PC-3 (cell line): ENCODE measurements at regions not wholly inside any gene's neighbourhood (a gene's known extent, or its start where the extent isn't known, plus 50 kb on each side); places are given as distances from the start of the nearest gene placed in this dataset.

Experiments used
- ATAC-seq: fragments of 200-7000 bp; cut with Tn5 transposase; 2 replicates; pipeline ENCODE4 v1.9.1; 2020; ENCODE audit warnings: mild to moderate bottlenecking, moderate library complexity
- BruUV-seq: library from RNA; stranded (reverse); fragments of 400-500 nt; replicated peaks from 2 replicates; lab custom pipeline; 2021; lab: Mats Ljungman, UMichigan
- CTCF ChIA-PET: fragments of 300-600 bp; sonication (Branson Sonifier 250); formaldehyde crosslinking; loops from one replicate; lab custom pipeline; 2022; ENCODE audit warnings: antibody characterized with exemption; lab: Charles Lee
- POLR2A ChIA-PET: fragments of 300-600 bp; sonication (Branson Sonifier 250); formaldehyde crosslinking; loops from one replicate; lab custom pipeline; 2022; ENCODE audit warnings: antibody characterized with exemption; ENCODE audit not compliant: unreplicated experiment; lab: Charles Lee
- DNase-seq: peaks from one replicate; pipeline ENCODE4 v3.0.0-alpha.2; 2015
- H2AFZ ChIP-seq: fragments of 300-600 bp; sonication (generic); 2 replicates; pipeline ENCODE4 v1.6.0; 2016; ENCODE audit warnings: antibody characterized with exemption, low read length
- H3F3A ChIP-seq: fragments of 300-600 bp; sonication (generic); one replicate; pipeline ENCODE4 v1.6.0; 2017; ENCODE audit warnings: antibody characterized with exemption, low read length, control low read depth, mild to moderate bottlenecking; ENCODE audit not compliant: unreplicated experiment
- H3K27ac ChIP-seq: fragments of 300-600 bp; sonication (generic); 2 replicates; pipeline ENCODE4 v1.5.1; 2016; ENCODE audit warnings: mild to moderate bottlenecking, low read length
- H3K27me3 ChIP-seq: fragments of 300-600 bp; sonication (generic); 2 replicates; pipeline ENCODE4 v1.6.1; 2016; ENCODE audit warnings: low read length, mixed read lengths
- H3K36me3 ChIP-seq: fragments of 300-600 bp; sonication (generic); 2 replicates; pipeline ENCODE4 v1.6.1; 2016; ENCODE audit warnings: low read depth, mixed run types, low read length, mixed read lengths
- H3K4me1 ChIP-seq: fragments of 300-600 bp; sonication (generic); 2 replicates; pipeline ENCODE4 v1.5.1; 2016; ENCODE audit warnings: low read length; ENCODE audit not compliant: insufficient read depth
- H3K4me2 ChIP-seq: fragments of 300-600 bp; sonication (generic); 2 replicates; pipeline ENCODE4 v1.6.0; 2016; ENCODE audit warnings: low read length
- H3K4me3 ChIP-seq: fragments of 300-600 bp; sonication (generic); 2 replicates; pipeline ENCODE4 v1.5.1; 2016; ENCODE audit warnings: mild to moderate bottlenecking, low read length, mixed read lengths
- H3K79me2 ChIP-seq: fragments of 300-600 bp; sonication (generic); 2 replicates; pipeline ENCODE4 v1.6.1; 2017; ENCODE audit warnings: low read length, mixed read lengths
- H3K9ac ChIP-seq: fragments of 300-600 bp; sonication (generic); 2 replicates; pipeline ENCODE4 v1.6.0; 2016; ENCODE audit warnings: mild to moderate bottlenecking, low read length
- H3K9me2 ChIP-seq: fragments of 300-600 bp; sonication (generic); replicated peaks from 2 replicates; pipeline ENCODE4 v1.6.1; 2016; ENCODE audit warnings: mixed run types, low read length, mixed read lengths
- H3K9me3 ChIP-seq: fragments of 300-600 bp; sonication (generic); 2 replicates; pipeline ENCODE4 v1.6.1; 2016; ENCODE audit warnings: low read length, mixed read lengths
- H4K20me1 ChIP-seq: fragments of 300-600 bp; sonication (generic); 2 replicates; pipeline ENCODE4 v1.6.1; 2016; ENCODE audit warnings: low read length, mixed read lengths
- EZH2 ChIP-seq: fragments of 300-600 bp; sonication (generic); IDR thresholded peaks from one replicate; pipeline ENCODE4 v1.6.1; 2017; ENCODE audit warnings: antibody characterized with exemption, mild to moderate bottlenecking, low read length; ENCODE audit not compliant: unreplicated experiment
- EZH2phosphoT487 ChIP-seq: fragments of 300-600 bp; sonication (generic); IDR thresholded peaks from 2 replicates; pipeline ENCODE4 v1.6.1; 2018; ENCODE audit warnings: mild to moderate bottlenecking, antibody characterized with exemption, low read length, borderline replicate concordance
- intact Hi-C: fragments of 100-400 bp; cut with micrococcal nuclease; formaldehyde crosslinking; loops from 2 replicates; pipeline ENCODE4 v1.9.0; 2023
- TF ChIP-seq, protein P1 (sequence below): fragments of 300-600 bp; sonication (generic); conservative IDR thresholded peaks from 2 replicates; pipeline ENCODE4 v1.5.1; 2017; ENCODE audit warnings: antibody characterized with exemption, low read depth, mild to moderate bottlenecking, low read length

DNA sequence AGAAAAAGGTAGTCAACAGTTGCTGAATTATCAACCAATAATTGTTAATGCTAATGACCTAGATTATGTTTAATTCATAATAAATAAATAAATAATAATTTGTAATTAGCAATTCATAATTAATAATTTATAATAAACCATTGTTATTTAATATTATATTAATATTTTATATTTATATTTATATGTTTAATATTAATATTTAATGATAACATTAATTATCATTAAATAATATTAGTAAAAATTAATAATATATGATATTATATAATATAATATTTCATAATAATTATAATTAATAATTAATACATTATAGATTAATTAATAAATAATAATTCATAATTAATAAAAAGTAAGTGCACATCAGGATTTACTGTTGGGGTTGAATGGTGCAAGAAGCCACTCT, 389.4 kb upstream of the RGPD4 start:
- no peaks in the 10 kb centered on the region for H3F3A ChIP-seq
- no peaks in the 10 kb centered on the region for H3K9me3 ChIP-seq
- H3K4me2 ChIP-seq = no peak overlapping the region
- DNase-seq = no peak
- no peak for ATAC-seq
- H3K9ac ChIP-seq = no peak overlapping the region
- no TSS peak for BruUV-seq
- no peaks in the 10 kb centered on the region for H3K36me3 ChIP-seq
- H3K9me2 ChIP-seq = no peaks in the 10 kb centered on the region
- H3K4me3 ChIP-seq = no peak overlapping the region
- TF ChIP-seq EZH2 (no peak), EZH2phosphoT487 (no peak)
- TF ChIP-seq, protein P1, sequence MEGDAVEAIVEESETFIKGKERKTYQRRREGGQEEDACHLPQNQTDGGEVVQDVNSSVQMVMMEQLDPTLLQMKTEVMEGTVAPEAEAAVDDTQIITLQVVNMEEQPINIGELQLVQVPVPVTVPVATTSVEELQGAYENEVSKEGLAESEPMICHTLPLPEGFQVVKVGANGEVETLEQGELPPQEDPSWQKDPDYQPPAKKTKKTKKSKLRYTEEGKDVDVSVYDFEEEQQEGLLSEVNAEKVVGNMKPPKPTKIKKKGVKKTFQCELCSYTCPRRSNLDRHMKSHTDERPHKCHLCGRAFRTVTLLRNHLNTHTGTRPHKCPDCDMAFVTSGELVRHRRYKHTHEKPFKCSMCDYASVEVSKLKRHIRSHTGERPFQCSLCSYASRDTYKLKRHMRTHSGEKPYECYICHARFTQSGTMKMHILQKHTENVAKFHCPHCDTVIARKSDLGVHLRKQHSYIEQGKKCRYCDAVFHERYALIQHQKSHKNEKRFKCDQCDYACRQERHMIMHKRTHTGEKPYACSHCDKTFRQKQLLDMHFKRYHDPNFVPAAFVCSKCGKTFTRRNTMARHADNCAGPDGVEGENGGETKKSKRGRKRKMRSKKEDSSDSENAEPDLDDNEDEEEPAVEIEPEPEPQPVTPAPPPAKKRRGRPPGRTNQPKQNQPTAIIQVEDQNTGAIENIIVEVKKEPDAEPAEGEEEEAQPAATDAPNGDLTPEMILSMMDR = no peak
- H4K20me1 ChIP-seq = no peaks in the 10 kb centered on the region
- ChIA-PET POLR2A (no interaction called here), CTCF (no interaction called here)
- H3K27ac ChIP-seq = no peak overlapping the region
- peaks cover 63% of the 10 kb centered on the region for H3K27me3 ChIP-seq
- intact Hi-C loops = no loop called here
- H2AFZ ChIP-seq = no peak overlapping the region
- no peaks in the 10 kb centered on the region for H3K4me1 ChIP-seq
- no peaks in the 10 kb centered on the region for H3K79me2 ChIP-seq

DNA sequence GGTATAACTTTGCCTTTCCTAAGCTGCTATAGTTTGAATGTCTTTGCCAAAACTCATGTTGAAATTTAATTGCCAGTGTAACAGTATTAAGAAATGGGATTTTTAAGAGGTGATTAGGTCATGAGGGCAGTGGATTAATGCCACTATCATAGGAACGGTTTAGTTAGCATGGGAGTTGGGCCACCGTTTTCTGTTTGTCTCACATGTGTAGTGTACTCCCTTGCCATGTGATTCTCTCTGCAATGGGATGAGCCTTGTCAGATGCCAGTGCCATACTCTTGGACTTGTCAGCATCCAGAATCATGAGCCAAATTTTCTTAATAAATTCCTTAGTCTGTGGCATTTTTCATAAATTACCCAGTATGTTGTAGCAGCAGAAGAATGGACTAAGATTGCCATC, 388.9 kb upstream of the RGPD4 start:
- H3K9me2 ChIP-seq = no peaks in the 10 kb centered on the region
- H3K27ac ChIP-seq = no peak overlapping the region
- TF ChIP-seq EZH2phosphoT487 (no peak), EZH2 (no peak)
- TF ChIP-seq, protein P1 = no peak
- H3K4me2 ChIP-seq = no peak overlapping the region
- no peaks in the 10 kb centered on the region for H3F3A ChIP-seq
- no peak overlapping the region for H3K4me3 ChIP-seq
- no peak overlapping the region for H2AFZ ChIP-seq
- POLR2A ChIA-PET = no interaction called here
- ATAC-seq (no peak), DNase-seq (no peak)
- no peaks in the 10 kb centered on the region for H3K4me1 ChIP-seq
- H3K36me3 ChIP-seq = no peaks in the 10 kb centered on the region
- intact Hi-C loops = no loop called here
- CTCF ChIA-PET = no interaction called here
- H3K27me3 ChIP-seq = peaks cover 66% of the 10 kb centered on the region
- H3K9me3 ChIP-seq = no peaks in the 10 kb centered on the region
- H3K9ac ChIP-seq = no peak overlapping the region
- H3K79me2 ChIP-seq = no peaks in the 10 kb centered on the region
- no TSS peak for BruUV-seq
- H4K20me1 ChIP-seq = no peaks in the 10 kb centered on the region

DNA sequence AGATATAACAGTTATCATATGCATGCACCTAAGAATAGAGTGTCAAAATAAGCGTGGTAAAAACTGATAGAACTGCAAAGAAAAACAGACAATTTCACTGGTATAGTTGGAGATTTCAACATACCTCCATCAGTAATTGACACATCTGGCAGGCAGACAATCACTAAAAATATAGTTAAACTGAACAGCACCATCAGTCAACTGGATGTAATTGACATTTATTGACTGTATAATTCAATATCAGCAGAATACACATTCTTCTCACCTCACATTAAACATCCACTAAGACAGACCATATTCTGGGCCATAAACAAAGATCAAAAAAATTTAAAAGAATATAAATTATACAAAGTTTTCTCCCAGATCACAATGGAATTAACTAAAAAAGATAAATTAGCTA, 378.5 kb upstream of the RGPD4 start:
- H3K9me3 ChIP-seq = no peaks in the 10 kb centered on the region
- H3K36me3 ChIP-seq = no peaks in the 10 kb centered on the region
- DNase-seq (no peak), ATAC-seq (no peak)
- H3K9ac ChIP-seq = no peak overlapping the region
- intact Hi-C loops = no loop called here
- H3F3A ChIP-seq = no peaks in the 10 kb centered on the region
- no peaks in the 10 kb centered on the region for H3K79me2 ChIP-seq
- peaks cover 38% of the 10 kb centered on the region for H3K27me3 ChIP-seq
- no peaks in the 10 kb centered on the region for H3K9me2 ChIP-seq
- H3K4me3 ChIP-seq = no peak overlapping the region
- H3K4me2 ChIP-seq = no peak overlapping the region
- no peak overlapping the region for H3K27ac ChIP-seq
- ChIA-PET POLR2A (no interaction called here), CTCF (no interaction called here)
- no TSS peak for BruUV-seq
- H3K4me1 ChIP-seq = no peaks in the 10 kb centered on the region
- no peaks in the 10 kb centered on the region for H4K20me1 ChIP-seq
- H2AFZ ChIP-seq = no peak overlapping the region
- TF ChIP-seq, protein P1 = no peak
- no peak for TF ChIP-seq EZH2phosphoT487
- TF ChIP-seq EZH2 = no peak
